Spinal cord (tissue), 9 donors: ENCODE measurements at regions not wholly inside any gene's neighbourhood (a gene's known extent, or its start where the extent isn't known, plus 50 kb on each side); places are given as distances from the start of the nearest gene placed in this dataset.
A peak's percentile ranks its signal among the peaks of the same experiment; 100 is the strongest.

Experiments used
- DNase-seq, 6 donors: peaks; one replicate each; pipeline versions ENCODE4 v3.0.0 to v3.0.0-alpha.2; 2013 to 2015; ENCODE audit warnings: low spot score in 6 of 6, low read depth in 4 of 6
- H3K27ac ChIP-seq: one replicate; pipeline ENCODE4 v1.5.1; 2013; ENCODE audit warnings: low read depth, low read length, control low read depth
- H3K27me3 ChIP-seq: one replicate; pipeline ENCODE4 v1.6.1; 2013; ENCODE audit warnings: low read length; ENCODE audit not compliant: control insufficient read depth, insufficient read depth
- H3K36me3 ChIP-seq: one replicate; pipeline ENCODE4 v1.6.1; 2013; ENCODE audit warnings: low read length; ENCODE audit not compliant: control insufficient read depth, insufficient read depth
- H3K4me1 ChIP-seq: one replicate; pipeline ENCODE4 v1.6.1; 2013; ENCODE audit warnings: low read length; ENCODE audit not compliant: control insufficient read depth, insufficient read depth
- H3K4me3 ChIP-seq: one replicate; pipeline ENCODE4 v1.5.1; 2013; ENCODE audit warnings: low read depth, low read length, control low read depth
- H3K9me3 ChIP-seq: one replicate; pipeline ENCODE4 v1.6.1; 2013; ENCODE audit warnings: low read length; ENCODE audit not compliant: control insufficient read depth, insufficient read depth
- WGBS: methylation state at CpG from one replicate; pipeline ENCODE4 v1.1.5; 2013; ENCODE audit warnings: missing lambda C conversion rate; ENCODE audit not compliant: insufficient coverage; 5-methylcytosine and 5-hydroxymethylcytosine counted together
- donor health status: healthy.

- no peaks in the 10 kb centered on the region for H3K4me1 ChIP-seq
- no peaks in the 10 kb centered on the region for H3K9me3 ChIP-seq
- no peak for DNase-seq
- no peaks in the 10 kb centered on the region for H3K36me3 ChIP-seq
- no peaks in the 10 kb centered on the region for H3K27me3 ChIP-seq
- no peak overlapping the region for H3K4me3 ChIP-seq
- no peak overlapping the region for H3K27ac ChIP-seq
- WGBS: 85% methylated on average over 7 of the region's 7 CpGs
These were observed 970.9 kb upstream of the LRRN3 start for GRCh38 chr7:110119883-110120581.

GRCh38 chr7:110129159-110129558 is 961.8 kb upstream of the LRRN3 start:
- H3K9me3 ChIP-seq: no peaks in the 10 kb centered on the region
- H3K27me3 ChIP-seq: no peaks in the 10 kb centered on the region
- no peak overlapping the region for H3K4me3 ChIP-seq

GRCh38 chr7:110130669-110131068 is 960.3 kb upstream of the LRRN3 start:
- peak in 1 of 6 donors; percentile 14 for DNase-seq
- no CpG with 5 or more reads among the region's 2 CpGs for WGBS
- no peaks in the 10 kb centered on the region for H3K27me3 ChIP-seq

More at GRCh38 chr7:110129159-110129558, 961.8 kb upstream of the LRRN3 start:
- Histone ChIP-seq H3K27ac (no peak overlapping the region), H3K4me1 (no peaks in the 10 kb centered on the region), H3K36me3 (no peaks in the 10 kb centered on the region)
- no peak for DNase-seq

GRCh38 chr7:110131344-110131743 is 959.6 kb upstream of the LRRN3 start:
- Histone ChIP-seq H3K4me1 (no peaks in the 10 kb centered on the region), H3K9me3 (no peaks in the 10 kb centered on the region), H3K4me3 (no peak overlapping the region), H3K36me3 (no peaks in the 10 kb centered on the region), H3K27ac (no peak overlapping the region), H3K27me3 (no peaks in the 10 kb centered on the region)
- DNase-seq: no peak

More at GRCh38 chr7:110130669-110131068, 960.3 kb upstream of the LRRN3 start:
- Histone ChIP-seq H3K4me1 (no peaks in the 10 kb centered on the region), H3K9me3 (no peaks in the 10 kb centered on the region), H3K36me3 (no peaks in the 10 kb centered on the region), H3K27ac (no peak overlapping the region), H3K4me3 (no peak overlapping the region)

GRCh38 chr7:110139056-110139455 is 951.9 kb upstream of the LRRN3 start:
- Histone ChIP-seq H3K36me3 (no peaks in the 10 kb centered on the region), H3K4me1 (no peaks in the 10 kb centered on the region), H3K27ac (no peak overlapping the region), H3K4me3 (no peak overlapping the region), H3K9me3 (no peaks in the 10 kb centered on the region), H3K27me3 (no peaks in the 10 kb centered on the region)
- no peak for DNase-seq

GRCh38 chr7:110142939-110143526 is 947.9 kb upstream of the LRRN3 start:
- Histone ChIP-seq H3K27me3 (no peaks in the 10 kb centered on the region), H3K4me1 (no peaks in the 10 kb centered on the region), H3K27ac (no peak overlapping the region), H3K9me3 (peaks cover 2% of the 10 kb centered on the region), H3K4me3 (no peak overlapping the region), H3K36me3 (no peaks in the 10 kb centered on the region)
- WGBS: no CpG with 5 or more reads among the region's 1 CpG
- DNase-seq: peak in 2 of 6 donors; percentile 4 to 15

GRCh38 chr7:110144599-110144998 is 946.3 kb upstream of the LRRN3 start:
- Histone ChIP-seq H3K36me3 (no peaks in the 10 kb centered on the region), H3K4me1 (no peaks in the 10 kb centered on the region), H3K27ac (no peak overlapping the region), H3K4me3 (no peak overlapping the region), H3K9me3 (peaks cover 5% of the 10 kb centered on the region), H3K27me3 (no peaks in the 10 kb centered on the region)
- DNase-seq: no peak
- WGBS: no CpG with 5 or more reads among the region's 1 CpG

- 92% methylated on average over 6 of the region's 6 CpGs for WGBS
- no peak overlapping the region for H3K27ac ChIP-seq
- DNase-seq: no peak
These were observed 942.9 kb upstream of the LRRN3 start for GRCh38 chr7:110148054-110148453.

GRCh38 chr7:110153222-110153621 is 937.7 kb upstream of the LRRN3 start:
- no peaks in the 10 kb centered on the region for H3K4me1 ChIP-seq
- no peak overlapping the region for H3K27ac ChIP-seq
- peaks cover under 1% of the 10 kb centered on the region for H3K9me3 ChIP-seq
- WGBS: no CpG with 5 or more reads among the region's 3 CpGs
- peak in 1 of 6 donors; percentile 6 for DNase-seq
- H3K27me3 ChIP-seq: no peaks in the 10 kb centered on the region
- H3K4me3 ChIP-seq: no peak overlapping the region
- no peaks in the 10 kb centered on the region for H3K36me3 ChIP-seq

More at GRCh38 chr7:110148054-110148453, 942.9 kb upstream of the LRRN3 start:
- H3K27me3 ChIP-seq: no peaks in the 10 kb centered on the region
- H3K9me3 ChIP-seq: peaks cover 5% of the 10 kb centered on the region
- H3K4me1 ChIP-seq: no peaks in the 10 kb centered on the region
- H3K4me3 ChIP-seq: no peak overlapping the region
- no peaks in the 10 kb centered on the region for H3K36me3 ChIP-seq

- no peaks in the 10 kb centered on the region for H3K36me3 ChIP-seq
- no peak for DNase-seq
- H3K27ac ChIP-seq: no peak overlapping the region
- no peaks in the 10 kb centered on the region for H3K4me1 ChIP-seq
- H3K9me3 ChIP-seq: no peaks in the 10 kb centered on the region
- no CpG with 5 or more reads among the region's 1 CpG for WGBS
- no peaks in the 10 kb centered on the region for H3K27me3 ChIP-seq
- no peak overlapping the region for H3K4me3 ChIP-seq
These were observed 934.4 kb upstream of the LRRN3 start for GRCh38 chr7:110156511-110156910.
